K562 (cell line): ENCODE measurements at regions not wholly inside any gene's neighbourhood (a gene's known extent, or its start where the extent isn't known, plus 50 kb on each side); places are given as distances from the start of the nearest gene placed in this dataset.

ENCODE experiments used
- ATAC-seq: fragments of 200-7000 bp; cut with Tn5 transposase; 3 replicates; pipeline ENCODE4 v1.9.1; 2020; ENCODE audit warnings: moderate library complexity
- BruUV-seq: library from RNA; stranded (reverse); fragments of 400-500 nt; replicated peaks from 2 replicates; lab custom pipeline; 2021; lab: Mats Ljungman, UMichigan
- CTCF ChIA-PET: fragments of 300-600 bp; formaldehyde crosslinking; extraction: SDS; loops from one replicate; lab custom pipeline; 2021; ENCODE audit warnings: low intra/inter-chr PET ratio; lab: Yijun Ruan, JAX
- POLR2A ChIA-PET: fragments of 300-600, 350-650 bp; sonication (Branson Sonifier 250); formaldehyde crosslinking; extraction: SDS; loops from one replicate; lab custom pipeline; 2021; ENCODE audit warnings: antibody characterized with exemption, inconsistent platforms; lab: Yijun Ruan, JAX
- DNase-seq, 4 experiments: peaks; one replicate each; pipeline versions ENCODE4 v3.0.0 to v3.0.0-alpha.2; 2011 to 2018; ENCODE audit warnings: low spot score in 3 of 4, mixed read lengths in 3 of 4; ENCODE audit errors: extremely low read depth in 1 of 4
- FAIRE-seq: peaks from 2 replicates; lab custom pipeline; 2011; peaks lifted over from hg19 to GRCh38; lab: Jason Lieb, UNC
- H2AFZ ChIP-seq: 2 replicates; pipeline ENCODE4 v1.6.0; 2011; ENCODE audit warnings: low read depth, low read length, control low read depth, inconsistent platforms
- H3K27ac ChIP-seq: fragments of 200-600 bp; 3 replicates; pipeline ENCODE4 v1.8.0; 2011; ENCODE audit warnings: low read depth, mild to moderate bottlenecking, control low read depth, inconsistent platforms, low read length, moderate library complexity, mixed read lengths; ENCODE audit errors: extremely low read depth
- H3K27me3 ChIP-seq, 2 experiments: fragments of 300-600 bp in 1 of 2; 2 replicates in 1 of 2; 3 replicates in 1 of 2; pipeline versions ENCODE4 v1.6.0 to v1.8.0; 2011; ENCODE audit warnings: inconsistent platforms in 2 of 2, low read length in 2 of 2, mild to moderate bottlenecking in 1 of 2, mixed read lengths in 1 of 2, moderate library complexity in 1 of 2; ENCODE audit not compliant: control insufficient read depth in 2 of 2, insufficient read depth in 2 of 2
- H3K36me3 ChIP-seq: fragments of 300-600 bp; 3 replicates; pipeline ENCODE4 v1.8.0; 2011; ENCODE audit warnings: mild to moderate bottlenecking, low read length, inconsistent platforms; ENCODE audit not compliant: control insufficient read depth, insufficient read depth
- H3K4me1 ChIP-seq, 2 experiments: fragments of 200-600 bp in 1 of 2; replicated peaks in 1 of 2; 2 replicates in 1 of 2; 3 replicates in 1 of 2; pipeline versions ENCODE4 v1.5.1 to v1.8.0; 2011; ENCODE audit warnings: inconsistent platforms in 2 of 2, low read length in 2 of 2, mild to moderate bottlenecking in 1 of 2, mixed read lengths in 1 of 2, moderate library complexity in 1 of 2; ENCODE audit not compliant: control insufficient read depth in 2 of 2, insufficient read depth in 2 of 2
- H3K4me2 ChIP-seq: 2 replicates; pipeline ENCODE4 v1.6.1; 2011; ENCODE audit warnings: low read length, control low read depth, inconsistent platforms, mixed read lengths; ENCODE audit not compliant: insufficient read depth
- H3K4me3 ChIP-seq: fragments of 200-600 bp; sonication (generic), shearing (Covaris generic); 2 replicates; pipeline ENCODE4 v1.5.1; 2016; ENCODE audit warnings: control low read depth, inconsistent platforms
- H3K79me2 ChIP-seq: fragments of 200-600 bp; 3 replicates; pipeline ENCODE4 v1.8.0; 2011; ENCODE audit warnings: low read length, inconsistent platforms; ENCODE audit not compliant: control insufficient read depth, insufficient read depth
- H3K9ac ChIP-seq, 2 experiments: 2 replicates each; pipeline versions ENCODE4 v1.6.0 to v1.6.1; 2011; ENCODE audit warnings: low read depth in 2 of 2, low read length in 2 of 2, control low read depth in 1 of 2, inconsistent platforms in 1 of 2, mild to moderate bottlenecking in 1 of 2, mixed read lengths in 1 of 2; ENCODE audit not compliant: insufficient read depth in 1 of 2
- H3K9me1 ChIP-seq: one replicate; pipeline ENCODE4 v1.6.0; 2011; ENCODE audit warnings: inconsistent platforms, mild to moderate bottlenecking, low read length, moderate library complexity; ENCODE audit not compliant: control insufficient read depth, insufficient read depth
- H3K9me3 ChIP-seq: replicated peaks from 2 replicates; pipeline ENCODE4 v1.5.1; 2011; ENCODE audit warnings: low read depth, low read length, inconsistent platforms; ENCODE audit not compliant: control insufficient read depth, insufficient read depth
- H4K20me1 ChIP-seq: replicated peaks from 2 replicates; pipeline ENCODE4 v1.6.1; 2011; ENCODE audit warnings: low read length, inconsistent platforms, mixed read lengths; ENCODE audit not compliant: control insufficient read depth, insufficient read depth
- C11orf30 ChIP-seq: fragments of 450-650 bp; IDR thresholded peaks from 2 replicates; pipeline ENCODE4 v1.6.1; 2016; ENCODE audit warnings: low read depth, mild to moderate bottlenecking
- GTF2F1 ChIP-seq: IDR thresholded peaks from 2 replicates; pipeline ENCODE4 v1.6.1; 2011; ENCODE audit warnings: low read depth, low read length, improper control_type of control experiment
- HDAC8 ChIP-seq: fragments of 450-650 bp; IDR thresholded peaks from 2 replicates; pipeline ENCODE4 v1.6.1; 2016; ENCODE audit warnings: mild to moderate bottlenecking, missing genetic modification characterization, moderate library complexity, missing compliant biosample characterization
- HMGN3 ChIP-seq: IDR thresholded peaks from 2 replicates; pipeline ENCODE4 v1.6.1; 2011; ENCODE audit warnings: borderline replicate concordance, low read depth, mild to moderate bottlenecking, mixed read lengths, low read length; ENCODE audit not compliant: insufficient read length; ENCODE audit errors: extremely low read depth
- SUPT5H ChIP-seq: fragments of 450-650 bp; IDR thresholded peaks from 2 replicates; pipeline ENCODE4 v1.6.1; 2016
- TAF15 ChIP-seq: fragments of 200-400 bp; formaldehyde crosslinking; IDR thresholded peaks from 2 replicates; pipeline ENCODE4 v1.6.1; 2017; ENCODE audit warnings: mild to moderate bottlenecking, low read depth, low read length, moderate library complexity
- ZNF316 ChIP-seq: fragments of 450-650 bp; IDR thresholded peaks from 2 replicates; pipeline ENCODE4 v1.6.1; 2016
- ZNF584 ChIP-seq: fragments of 200-800 bp; sonication (Bioruptor generic); IDR thresholded peaks from 2 replicates; pipeline ENCODE4 v1.6.1; 2016; ENCODE audit warnings: low read depth, mild to moderate bottlenecking, missing genetic modification characterization, missing compliant biosample characterization
- in situ Hi-C: fragments of 300-500 bp; cut with MboI; formaldehyde crosslinking; loops from 4 replicates; pipeline ENCODE4 v1.15.0; 2018; ENCODE audit warnings: inconsistent platforms, mixed read lengths
- intact Hi-C: fragments of 100-400 bp; cut with micrococcal nuclease; formaldehyde crosslinking; loops from 2 replicates; pipeline ENCODE4 v1.14.2; 2022

- Histone ChIP-seq H3K9me1 (no peaks in the 10 kb centered on the region), H3K4me3 (no peak overlapping the region), H3K36me3 (no peaks in the 10 kb centered on the region), H2AFZ (no peak overlapping the region), H3K4me2 (no peak overlapping the region), H3K27ac (no peak overlapping the region), H3K27me3 (no peaks in the 10 kb centered on the region), H3K9me3 (no peaks in the 10 kb centered on the region), H3K79me2 (no peaks in the 10 kb centered on the region), H3K9ac (no peak overlapping the region), H3K4me1 (no peaks in the 10 kb centered on the region), H4K20me1 (no peaks in the 10 kb centered on the region)
- in situ Hi-C loops (no loop called here), intact Hi-C loops (no loop called here)
- FAIRE-seq (no peak), ATAC-seq (no peak), DNase-seq (no peak)
- BruUV-seq, result no TSS peak
- peak; percentile 59; the same call in 1 of the 2 replicates for TF ChIP-seq ZNF316
- no peak for TF ChIP-seq SUPT5H
- TF ChIP-seq C11orf30, result peak; percentile 56
- ChIA-PET POLR2A (no interaction called here), CTCF (no interaction called here)
These were observed 153.4 kb upstream of the GULP1 start for GRCh38 chr2:188138313-188138712.

- no peak for ATAC-seq
- POLR2A ChIA-PET, result interaction anchor here (0.7 kb wide), 1 partner anchor 1601 kb away, joined by 3 read pairs; no protein-coding TSS in a partner anchor
- TF ChIP-seq HMGN3, result no peak
- TF ChIP-seq TAF15, result no peak
- TF ChIP-seq ZNF584 (CRISPR knock-in tag), result no peak
- TF ChIP-seq HDAC8, result no peak
- no peak for TF ChIP-seq GTF2F1
These were observed 149.6 kb upstream of the GULP1 start for GRCh38 chr2:188142088-188142487.

More at GRCh38 chr2:188142088-188142487, 149.6 kb upstream of the GULP1 start:
- Histone ChIP-seq H3K9me1 (no peaks in the 10 kb centered on the region), H3K4me2 (no peak overlapping the region), H3K27ac (no peak overlapping the region), H3K27me3 (no peaks in the 10 kb centered on the region), H3K36me3 (no peaks in the 10 kb centered on the region), H3K4me1 (no peaks in the 10 kb centered on the region), H3K4me3 (no peak overlapping the region), H3K79me2 (no peaks in the 10 kb centered on the region), H3K9ac (no peak overlapping the region), H3K9me3 (no peaks in the 10 kb centered on the region), H2AFZ (no peak overlapping the region), H4K20me1 (no peaks in the 10 kb centered on the region)
- intact Hi-C loops (no loop called here), in situ Hi-C loops (no loop called here)
- BruUV-seq, result no TSS peak
- DNase-seq (no peak), FAIRE-seq (no peak)
- CTCF ChIA-PET, result no interaction called here
